Natural killer cell treated with Interleukin-12 subunit alpha and Interleukin-12 subunit beta and Interleukin-15 and Interleukin-18, amount 100 ng/mL, for 72 hours (primary cell): ENCODE measurements at regions not wholly inside any gene's neighbourhood (a gene's known extent, or its start where the extent isn't known, plus 50 kb on each side); places are given as distances from the start of the nearest gene placed in this dataset.

Experiments used
- ATAC-seq, 2 donors: fragments of 150-1000 bp; cut with Tn5 transposase in 1 of 2; sonication (Bioruptor Pico), chemical (Tn5 transposase) in 1 of 2; 2 replicates each; pipeline ENCODE4 v1.10.0; 2021
- DNase-seq: peaks from one replicate; pipeline ENCODE4 v3.0.0; 2022; ENCODE audit warnings: low spot score
- H3K27ac Mint-ChIP-seq, 2 donors: 1 replicate in 1 of 2; 2 replicates in 1 of 2; pipeline ENCODE4 v1.8.0; 2022; ENCODE audit warnings: mixed read lengths in 2 of 2, mild to moderate bottlenecking in 1 of 2, moderate library complexity in 1 of 2
- H3K27me3 Mint-ChIP-seq, 2 donors: 1 replicate in 1 of 2; 2 replicates in 1 of 2; pipeline ENCODE4 v1.8.0; 2022; ENCODE audit warnings: mixed read lengths in 2 of 2
- H3K36me3 Mint-ChIP-seq: one replicate; pipeline ENCODE4 v1.8.0; 2022; ENCODE audit warnings: mixed read lengths
- H3K4me1 Mint-ChIP-seq, 2 donors: 1 replicate in 1 of 2; 2 replicates in 1 of 2; pipeline ENCODE4 v1.8.0; 2022; ENCODE audit warnings: low read depth in 2 of 2, mixed read lengths in 2 of 2, mild to moderate bottlenecking in 1 of 2
- H3K4me3 Mint-ChIP-seq: one replicate; pipeline ENCODE4 v1.8.0; 2022; ENCODE audit warnings: mixed read lengths
- H3K9me3 Mint-ChIP-seq: 2 replicates; pipeline ENCODE4 v1.8.0; 2022; ENCODE audit warnings: mixed read lengths

DNA sequence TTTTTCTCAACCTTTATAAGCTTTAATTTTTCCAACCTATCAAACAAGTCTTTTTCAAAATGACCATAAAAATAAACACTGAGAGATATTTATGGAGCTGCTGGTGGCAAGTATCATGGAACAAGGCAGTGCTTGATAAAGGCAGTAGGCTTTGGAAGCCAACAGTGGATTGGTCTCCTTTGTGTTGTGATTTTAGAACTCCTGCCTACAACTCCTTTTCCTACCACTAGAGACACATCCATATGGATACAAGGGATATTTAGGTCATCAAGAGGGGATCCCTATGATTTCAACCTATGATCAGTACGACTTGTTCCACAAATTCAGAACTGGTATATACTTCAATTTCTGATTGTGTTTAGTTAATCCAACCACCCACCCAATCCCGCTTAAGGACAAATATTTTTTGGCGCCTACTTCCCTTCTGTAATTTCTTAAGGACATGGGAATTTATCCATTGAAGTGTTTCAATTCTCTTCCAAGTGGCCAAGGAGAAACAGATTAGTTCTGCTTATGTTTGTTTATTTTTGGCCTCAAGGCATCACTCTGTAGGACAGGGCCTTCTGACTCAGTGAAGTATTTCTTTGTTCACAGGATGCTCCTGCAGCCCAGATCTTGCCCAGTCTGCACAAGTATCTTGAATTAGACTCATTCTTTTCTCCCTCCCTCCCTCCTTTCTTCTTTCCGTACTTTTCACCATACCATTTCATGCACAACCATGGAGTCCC lies 2119.6 kb upstream of the PIK3C3 start:
- Mint-ChIP-seq H3K36me3 (peaks cover 5% of the 10 kb centered on the region), H3K27ac (no peak overlapping the region), H3K9me3 (peaks cover 7% of the 10 kb centered on the region), H3K4me3 (no peak overlapping the region), H3K27me3 (peaks cover 0 to 3% of the 10 kb centered on the region in 2 donors), H3K4me1 (no peaks in the 10 kb centered on the region)
- DNase-seq (no peak), ATAC-seq (no peak)

DNA sequence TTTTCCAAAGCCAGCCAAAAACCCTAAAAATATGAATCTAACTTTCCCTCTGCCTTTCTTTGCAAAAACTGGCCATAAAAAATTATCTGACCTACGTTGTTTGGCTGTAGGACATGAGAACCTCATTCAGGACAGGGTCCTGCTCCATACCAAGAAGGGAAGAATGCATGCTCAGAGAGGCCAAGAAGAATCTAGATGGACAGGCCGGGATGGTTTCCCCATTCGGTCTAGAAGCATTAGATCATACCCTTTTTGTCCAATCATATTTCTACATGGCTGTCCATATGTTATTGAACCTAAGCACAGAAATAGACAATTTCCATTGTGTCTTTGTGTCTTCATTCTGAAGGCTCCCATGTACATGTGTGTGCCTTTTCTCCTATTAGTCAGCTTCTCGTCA lies 2120.4 kb upstream of the PIK3C3 start:
- no peak overlapping the region for H3K4me3 Mint-ChIP-seq

GRCh38 chr18:39825485-39826150 lies 2129.4 kb upstream of the PIK3C3 start:
- Mint-ChIP-seq H3K27ac (no peak overlapping the region), H3K4me3 (no peak overlapping the region), H3K9me3 (peaks cover 23% of the 10 kb centered on the region), H3K4me1 (no peaks in the 10 kb centered on the region), H3K27me3 (no peaks in the 10 kb centered on the region), H3K36me3 (peaks cover 7% of the 10 kb centered on the region)
- no peak for ATAC-seq
- no peak for DNase-seq

More for the DNA sequence above, 2120.4 kb upstream of the PIK3C3 start:
- ATAC-seq: no peak
- Mint-ChIP-seq H3K9me3 (peaks cover 12% of the 10 kb centered on the region), H3K4me1 (no peaks in the 10 kb centered on the region), H3K36me3 (peaks cover 2% of the 10 kb centered on the region), H3K27me3 (peaks cover 0 to 3% of the 10 kb centered on the region in 2 donors), H3K27ac (no peak overlapping the region)
- DNase-seq: no peak

- H3K4me3 Mint-ChIP-seq: no peak overlapping the region
- H3K27me3 Mint-ChIP-seq: no peaks in the 10 kb centered on the region
- peaks cover 3% of the 10 kb centered on the region for H3K9me3 Mint-ChIP-seq
- ATAC-seq: no peak
- DNase-seq: no peak
- H3K36me3 Mint-ChIP-seq: no peaks in the 10 kb centered on the region
- H3K4me1 Mint-ChIP-seq: no peaks in the 10 kb centered on the region
- H3K27ac Mint-ChIP-seq: no peak overlapping the region
Observed at GRCh38 chr18:39806525-39806924, 2148.5 kb upstream of the PIK3C3 start.

- no peaks in the 10 kb centered on the region for H3K36me3 Mint-ChIP-seq
- no peaks in the 10 kb centered on the region for H3K27me3 Mint-ChIP-seq
- DNase-seq (no peak), ATAC-seq (no peak)
- H3K4me3 Mint-ChIP-seq: no peak overlapping the region
- peaks cover 3% of the 10 kb centered on the region for H3K9me3 Mint-ChIP-seq
- peaks cover 0 to 2% of the 10 kb centered on the region in 2 donors for H3K4me1 Mint-ChIP-seq
- no peak overlapping the region for H3K27ac Mint-ChIP-seq
Observed at GRCh38 chr18:39805218-39805617, 2149.8 kb upstream of the PIK3C3 start.

- H3K36me3 Mint-ChIP-seq: no peaks in the 10 kb centered on the region
- no peak for DNase-seq
- ATAC-seq: no peak
Observed at GRCh38 chr18:39802648-39803229, 2152.3 kb upstream of the PIK3C3 start.

DNA sequence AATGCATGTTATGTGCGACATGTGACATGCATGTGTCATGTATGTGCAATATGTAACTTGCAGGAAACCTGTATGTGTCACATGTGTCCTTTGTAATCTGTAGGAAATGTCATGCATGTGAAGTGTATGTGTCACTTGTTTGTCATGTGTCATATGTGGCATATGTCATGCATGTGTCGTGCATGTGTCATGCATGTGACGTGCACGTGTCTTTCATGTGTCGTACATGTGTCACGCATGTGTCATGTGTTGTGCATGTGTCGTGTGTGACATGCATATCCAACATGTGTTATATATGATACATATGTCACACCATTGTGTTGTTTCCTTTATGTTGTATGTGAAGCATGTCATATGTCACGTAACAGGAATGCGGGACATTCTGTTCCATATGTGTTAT lies 2153.2 kb upstream of the PIK3C3 start:
- no peaks in the 10 kb centered on the region for H3K27me3 Mint-ChIP-seq
- ATAC-seq: no peak
- no peak overlapping the region for H3K4me3 Mint-ChIP-seq
- H3K9me3 Mint-ChIP-seq: peaks cover 7% of the 10 kb centered on the region
- H3K27ac Mint-ChIP-seq: no peak overlapping the region
- no peak for DNase-seq
- H3K36me3 Mint-ChIP-seq: no peaks in the 10 kb centered on the region
- peaks cover 0 to 7% of the 10 kb centered on the region in 2 donors for H3K4me1 Mint-ChIP-seq

More at GRCh38 chr18:39802648-39803229, 2152.3 kb upstream of the PIK3C3 start:
- Mint-ChIP-seq H3K27me3 (no peaks in the 10 kb centered on the region), H3K4me1 (peaks cover 0 to 7% of the 10 kb centered on the region in 2 donors), H3K27ac (no peak overlapping the region), H3K4me3 (no peak overlapping the region), H3K9me3 (peaks cover 7% of the 10 kb centered on the region)

- DNase-seq: no peak
- H3K4me3 Mint-ChIP-seq: no peak overlapping the region
- no peak overlapping the region for H3K27ac Mint-ChIP-seq
- H3K27me3 Mint-ChIP-seq: no peaks in the 10 kb centered on the region
- no peaks in the 10 kb centered on the region for H3K36me3 Mint-ChIP-seq
- no peak for ATAC-seq
- peaks cover 7% of the 10 kb centered on the region for H3K9me3 Mint-ChIP-seq
- peaks cover 0 to 7% of the 10 kb centered on the region in 2 donors for H3K4me1 Mint-ChIP-seq
Observed at GRCh38 chr18:39801010-39801409, 2154.0 kb upstream of the PIK3C3 start.

GRCh38 chr18:39799006-39799405 lies 2156.0 kb upstream of the PIK3C3 start:
- ATAC-seq: no peak
- H3K36me3 Mint-ChIP-seq: no peaks in the 10 kb centered on the region
- no peak overlapping the region for H3K27ac Mint-ChIP-seq
- peaks cover 5 to 11% of the 10 kb centered on the region in 2 donors for H3K4me1 Mint-ChIP-seq
- H3K4me3 Mint-ChIP-seq: peak overlapping the region; percentile 70
- no peak for DNase-seq
- no peaks in the 10 kb centered on the region for H3K27me3 Mint-ChIP-seq
- H3K9me3 Mint-ChIP-seq: peaks cover 13% of the 10 kb centered on the region

DNA sequence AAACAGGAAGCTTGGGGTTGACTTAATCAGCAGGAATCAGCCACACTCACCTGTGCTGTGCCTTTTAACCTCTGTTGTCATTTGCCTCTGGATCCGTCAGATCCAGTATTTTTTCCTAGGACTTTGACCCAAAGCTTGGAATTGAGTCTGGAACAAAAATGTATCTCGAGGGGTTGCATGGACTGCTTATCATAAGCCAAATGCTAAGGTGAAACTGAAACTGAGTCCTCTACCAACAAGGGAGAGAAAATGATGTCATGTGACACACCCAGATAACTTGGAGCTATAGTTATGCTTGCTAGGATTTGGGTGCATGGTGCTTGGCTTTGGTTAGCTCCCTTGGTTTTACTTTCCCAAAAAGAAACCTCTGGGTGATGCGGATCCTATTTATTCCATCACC lies 2158.6 kb upstream of the PIK3C3 start:
- no peak overlapping the region for H3K4me3 Mint-ChIP-seq
- ATAC-seq: no peak

GRCh38 chr18:39795350-39795749 lies 2159.7 kb upstream of the PIK3C3 start:
- Mint-ChIP-seq H3K4me3 (no peak overlapping the region), H3K27me3 (no peaks in the 10 kb centered on the region), H3K27ac (no peak overlapping the region), H3K9me3 (peaks cover 13% of the 10 kb centered on the region), H3K4me1 (peaks cover 5 to 9% of the 10 kb centered on the region in 2 donors), H3K36me3 (no peaks in the 10 kb centered on the region)
- ATAC-seq: no peak
- DNase-seq: no peak

More for the DNA sequence above, 2158.6 kb upstream of the PIK3C3 start:
- Mint-ChIP-seq H3K27me3 (no peaks in the 10 kb centered on the region), H3K4me1 (peaks cover 5 to 11% of the 10 kb centered on the region in 2 donors), H3K9me3 (peaks cover 13% of the 10 kb centered on the region), H3K27ac (no peak overlapping the region), H3K36me3 (no peaks in the 10 kb centered on the region)
- no peak for DNase-seq

GRCh38 chr18:39793609-39794008 lies 2161.4 kb upstream of the PIK3C3 start:
- Mint-ChIP-seq H3K9me3 (peaks cover 10% of the 10 kb centered on the region), H3K27me3 (no peaks in the 10 kb centered on the region), H3K4me3 (no peak overlapping the region), H3K4me1 (peaks cover 5% of the 10 kb centered on the region in 2 donors), H3K27ac (no peak overlapping the region), H3K36me3 (no peaks in the 10 kb centered on the region)
- ATAC-seq: no peak
- no peak for DNase-seq

- H3K27ac Mint-ChIP-seq: no peak overlapping the region
- no peaks in the 10 kb centered on the region for H3K27me3 Mint-ChIP-seq
- H3K4me3 Mint-ChIP-seq: no peak overlapping the region
- H3K36me3 Mint-ChIP-seq: no peaks in the 10 kb centered on the region
- H3K4me1 Mint-ChIP-seq: no peaks in the 10 kb centered on the region
- ATAC-seq (no peak), DNase-seq (no peak)
- H3K9me3 Mint-ChIP-seq: peaks cover 6% of the 10 kb centered on the region
Observed at GRCh38 chr18:39788383-39788782, 2166.7 kb upstream of the PIK3C3 start.

DNA sequence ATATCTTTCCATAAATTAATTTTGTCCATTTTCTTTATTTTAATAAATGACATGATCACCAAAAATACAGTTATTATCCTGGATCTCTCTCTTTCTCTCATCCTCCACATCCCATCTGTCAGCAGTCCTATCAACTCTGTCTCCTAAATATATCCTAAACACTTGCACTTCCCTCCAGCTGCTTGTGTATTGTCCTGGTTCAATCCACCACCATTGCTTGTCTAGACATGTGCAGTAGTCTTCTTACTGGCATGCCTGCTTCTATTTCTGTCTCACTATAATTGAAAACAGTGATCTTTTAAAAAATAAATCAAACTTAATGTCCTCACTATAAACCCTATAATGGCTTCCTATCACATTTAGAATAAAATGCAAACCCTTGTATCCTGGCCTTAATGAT lies 2168.6 kb upstream of the PIK3C3 start:
- Mint-ChIP-seq H3K36me3 (no peaks in the 10 kb centered on the region), H3K4me1 (no peaks in the 10 kb centered on the region), H3K27me3 (no peaks in the 10 kb centered on the region), H3K27ac (no peak overlapping the region), H3K9me3 (peaks cover 6% of the 10 kb centered on the region), H3K4me3 (no peak overlapping the region)
- DNase-seq: no peak
- ATAC-seq: no peak
